HG03175 (cell line): ENCODE measurements at regions not wholly inside any gene's neighbourhood (a gene's known extent, or its start where the extent isn't known, plus 50 kb on each side); places are given as distances from the start of the nearest gene placed in this dataset.
"Not testable (repeated sequence)": the region's sequence is repeated elsewhere in the genome, so short reads cannot be mapped to it uniquely, and the experiment has no call there.

Experiments used
- ATAC-seq: cut with Tn5 transposase; IDR thresholded peaks from one replicate; pipeline ENCODE4 v1.9.1; 2021; ENCODE audit warnings: mild to moderate bottlenecking, moderate library complexity; ENCODE audit not compliant: unreplicated experiment

DNA sequence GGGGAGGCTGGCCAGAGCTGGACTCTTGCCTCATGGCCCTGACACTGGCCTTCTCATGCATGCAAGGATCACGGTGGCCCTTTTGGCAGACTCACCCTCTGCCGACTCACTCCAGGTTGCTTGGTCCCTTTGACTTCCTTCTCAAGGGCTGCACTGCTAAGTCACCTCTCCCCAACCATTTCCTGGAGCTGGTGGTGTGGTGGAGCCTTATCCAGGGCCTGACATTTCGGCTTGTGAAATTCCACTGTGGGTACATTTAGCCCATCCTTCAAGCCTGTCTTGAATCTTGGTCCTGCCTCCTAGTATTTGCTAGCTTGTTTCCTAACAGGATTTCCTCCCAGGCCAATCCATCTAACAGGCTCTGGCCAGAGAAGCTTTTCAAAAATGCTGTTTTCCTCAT lies 52.6 kb upstream of the JUN start:
- ATAC-seq = no peak

DNA sequence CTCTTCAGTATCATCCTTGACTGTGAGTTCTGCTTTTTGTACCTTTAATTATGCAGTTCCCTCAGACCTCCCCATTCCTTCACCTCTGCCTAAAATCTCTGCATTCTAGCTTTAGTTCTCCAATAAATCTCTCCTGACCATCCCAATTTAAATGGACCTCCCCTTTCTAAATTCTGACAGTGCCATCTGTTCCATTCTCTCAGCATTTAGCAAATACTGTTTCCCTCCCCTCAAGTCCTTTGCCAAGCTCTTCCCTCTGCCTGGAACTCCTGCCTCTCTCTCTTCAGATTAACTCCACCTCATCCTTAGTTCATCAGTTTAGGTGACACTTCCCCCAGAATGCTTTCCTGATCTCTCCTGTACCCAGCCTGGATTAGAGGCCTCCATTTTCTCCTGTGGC lies 54.0 kb upstream of the JUN start:
- no peak for ATAC-seq

DNA sequence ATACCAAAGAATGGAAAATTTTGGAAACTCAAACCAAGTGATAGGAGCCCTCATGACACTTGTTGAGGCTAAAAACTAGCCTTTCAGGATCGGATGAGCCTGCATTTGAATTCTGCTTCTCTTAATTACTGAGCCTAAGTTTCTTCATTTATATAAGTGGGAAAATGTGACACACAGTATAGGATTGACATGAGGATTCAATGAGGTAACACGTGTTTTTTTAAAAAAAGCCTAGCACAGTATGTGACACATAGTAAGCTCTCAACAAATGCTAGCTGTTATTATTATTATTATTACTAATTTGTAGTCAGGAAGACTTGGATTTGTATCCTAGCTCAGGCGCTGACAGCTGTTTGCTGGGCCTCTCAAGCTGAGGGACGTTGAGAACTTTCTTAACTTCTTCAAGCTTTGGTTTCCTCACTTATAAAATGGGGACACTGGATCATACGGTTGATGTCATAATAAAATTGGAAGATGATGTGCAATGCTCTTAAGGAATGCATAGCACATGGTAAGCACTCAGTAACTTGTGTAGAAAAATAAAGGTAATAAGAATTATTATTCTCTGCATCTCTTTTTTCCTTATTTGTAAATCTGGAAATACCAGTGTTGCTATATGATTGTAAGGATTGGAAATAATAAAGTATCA lies 55.4 kb upstream of the JUN start:
- no peak for ATAC-seq

DNA sequence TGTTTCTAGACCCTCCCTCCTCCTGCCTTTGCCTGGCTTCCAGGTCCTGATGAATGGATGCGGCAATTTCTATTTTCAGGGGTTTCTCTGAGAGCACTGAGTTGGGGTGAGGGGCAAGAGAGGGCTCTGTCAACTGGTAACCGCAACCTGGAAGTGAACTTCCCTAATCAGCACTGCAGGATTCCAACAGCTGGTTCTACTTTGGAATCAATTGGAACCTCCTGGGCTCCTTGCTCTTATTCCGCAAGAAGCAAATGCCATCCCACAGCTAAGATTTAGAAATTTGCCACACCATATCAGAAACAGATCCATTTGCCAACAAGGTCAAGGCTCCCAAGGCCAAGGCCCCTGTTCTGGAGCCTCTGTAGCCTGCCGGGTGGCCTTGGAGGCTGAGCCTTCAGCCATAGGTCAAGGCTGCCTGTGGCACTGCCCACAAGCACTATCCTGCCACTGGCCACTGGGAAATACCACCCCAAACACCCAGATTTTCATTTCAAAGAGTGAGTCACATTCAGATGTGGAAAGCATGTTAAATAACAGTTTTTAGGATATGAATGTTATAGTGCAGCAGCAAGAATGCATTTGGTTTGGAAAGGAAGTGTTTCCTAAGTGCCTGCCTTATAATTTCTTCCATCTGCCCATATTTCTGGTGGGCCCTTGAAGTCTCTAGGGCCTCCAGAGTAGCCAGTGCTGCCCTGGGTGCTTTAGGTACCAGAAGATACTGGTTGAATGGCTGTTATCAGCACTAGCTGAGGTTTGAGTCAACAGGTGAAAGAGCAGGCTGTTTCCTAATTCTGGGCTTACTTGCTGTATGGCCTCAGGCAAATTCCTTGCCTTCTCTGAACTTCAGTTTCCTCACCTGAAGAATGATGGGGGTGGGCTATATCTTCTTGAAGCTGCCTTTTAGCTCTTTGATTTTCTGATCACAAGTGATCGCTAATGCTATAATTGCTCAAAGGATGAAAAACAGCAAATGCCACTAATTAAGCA lies 56.3 kb upstream of the JUN start:
- no peak for ATAC-seq

DNA sequence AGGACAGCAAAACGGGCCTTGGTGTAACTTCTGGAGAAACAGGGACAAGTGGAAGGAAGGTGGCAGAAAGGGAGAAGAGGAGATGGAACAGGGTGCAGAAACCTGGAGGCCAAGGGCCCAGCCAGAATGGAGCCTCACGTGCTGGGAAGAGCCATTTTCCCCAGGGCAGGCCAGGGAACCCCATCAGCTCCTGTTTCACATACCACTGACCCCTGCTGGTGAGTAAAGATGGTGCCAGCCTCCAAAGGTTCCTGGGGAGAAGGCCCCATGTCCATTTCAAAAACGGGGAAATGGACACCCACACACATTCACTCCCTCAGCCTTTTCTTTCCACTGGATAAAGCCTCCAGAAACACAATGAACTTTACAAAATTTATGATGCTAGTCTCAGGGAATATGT lies 57.6 kb upstream of the JUN start:
- no peak for ATAC-seq

DNA sequence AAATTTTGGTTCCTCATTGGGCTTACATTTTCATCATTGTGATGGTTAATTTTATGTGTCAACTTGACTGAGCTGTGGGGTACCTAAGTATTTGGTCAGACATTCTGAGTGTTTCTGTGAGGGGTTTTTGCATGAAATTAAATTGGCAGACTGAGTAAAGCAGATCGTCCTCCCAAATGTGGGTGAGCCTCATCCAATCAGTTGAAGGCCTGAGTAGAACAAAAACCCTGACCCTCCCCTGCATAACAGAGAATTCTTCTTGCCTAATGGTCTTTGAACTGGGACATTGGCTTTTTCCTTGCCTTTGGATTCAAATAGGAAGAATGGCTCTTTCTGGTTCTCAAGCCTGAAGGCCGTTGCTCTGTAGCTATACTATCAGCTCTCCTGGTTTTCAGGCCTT lies 59.1 kb upstream of the JUN start:
- no peak for ATAC-seq

DNA sequence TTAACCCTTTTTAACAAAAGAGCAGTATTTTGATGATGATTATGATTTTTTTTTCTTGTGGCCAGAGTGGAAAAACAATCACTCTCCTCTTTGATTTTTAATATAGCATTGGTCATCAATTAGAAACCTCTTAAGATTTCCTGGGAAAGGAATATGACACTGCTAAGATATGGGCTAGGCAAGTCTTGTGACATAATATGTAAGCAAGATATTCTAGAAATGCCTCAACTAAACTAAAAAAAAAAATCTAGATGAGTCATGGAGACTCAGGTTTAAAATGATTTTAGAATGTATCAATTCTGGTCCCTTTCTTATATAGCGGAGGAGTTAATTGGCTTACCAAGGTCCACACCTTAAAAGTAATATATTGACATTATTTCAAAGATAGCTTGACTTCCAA lies 60.3 kb upstream of the JUN start:
- no peak for ATAC-seq

DNA sequence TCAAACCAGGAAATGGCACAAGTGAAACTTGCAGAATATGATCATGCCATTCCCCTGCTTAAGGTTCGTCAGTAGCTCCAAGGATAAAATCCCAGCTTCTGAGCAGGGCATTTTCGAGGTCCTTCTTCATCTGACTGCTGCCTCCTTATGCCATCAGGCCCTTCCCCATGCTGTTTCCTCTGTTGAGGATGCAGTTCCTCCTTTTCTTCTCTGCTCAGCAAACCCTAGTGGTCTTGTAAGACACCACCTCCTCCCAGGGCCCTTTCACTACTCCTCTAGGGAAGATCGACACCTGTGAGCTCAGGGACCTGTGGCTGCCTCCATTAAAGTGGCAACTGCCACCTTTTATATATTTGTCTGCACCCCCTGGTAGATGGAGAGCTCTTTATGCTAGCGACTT lies 62.1 kb upstream of the JUN start:
- ATAC-seq = no peak

DNA sequence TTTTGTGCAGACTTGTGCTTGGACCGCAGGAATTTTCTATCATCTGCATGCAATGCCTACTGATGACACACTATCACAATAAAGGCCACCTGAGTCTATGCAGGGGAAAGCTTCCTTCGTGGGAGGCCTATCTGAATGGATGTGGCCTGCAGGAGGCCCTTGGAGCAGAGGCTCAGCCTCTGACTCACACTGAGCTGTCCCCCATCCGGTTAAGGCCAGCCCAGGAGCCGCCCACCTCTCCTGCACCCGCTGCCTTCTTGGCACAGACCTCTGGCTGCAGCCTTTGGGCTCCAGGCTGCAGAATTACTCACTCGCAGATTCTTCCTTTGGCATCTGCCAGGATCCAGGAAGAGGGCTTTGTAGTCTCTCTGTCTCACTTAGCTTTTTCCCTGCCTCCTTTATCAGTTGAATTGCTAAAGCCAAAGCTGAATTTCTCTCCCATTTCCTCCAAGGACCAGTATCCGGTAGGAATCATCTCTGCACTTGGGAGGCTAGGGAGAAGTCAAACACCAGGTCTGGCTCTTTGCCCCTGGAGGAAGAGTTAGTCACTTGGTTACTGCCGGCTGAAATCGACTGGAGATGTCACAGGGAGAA lies 65.1 kb upstream of the JUN start:
- no peak for ATAC-seq

DNA sequence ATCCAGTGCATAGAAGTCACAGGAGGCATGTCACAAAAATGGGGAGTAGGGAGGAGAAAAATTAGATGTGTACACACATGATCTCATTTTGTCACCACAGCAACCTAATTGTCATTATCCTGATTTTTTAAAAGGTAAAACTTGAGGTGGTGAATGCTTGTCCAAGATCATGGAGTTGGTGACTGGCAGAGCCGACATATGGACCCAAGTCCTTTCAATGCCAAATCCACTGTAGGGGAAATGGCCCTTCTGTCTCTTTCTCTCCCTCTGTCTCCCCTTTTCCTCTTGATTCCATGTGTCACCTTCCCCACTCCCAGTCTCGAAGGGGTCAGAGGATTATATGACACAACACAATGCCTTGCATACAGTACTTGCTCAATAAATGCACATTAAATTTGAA lies 65.7 kb upstream of the JUN start:
- no peak for ATAC-seq

DNA sequence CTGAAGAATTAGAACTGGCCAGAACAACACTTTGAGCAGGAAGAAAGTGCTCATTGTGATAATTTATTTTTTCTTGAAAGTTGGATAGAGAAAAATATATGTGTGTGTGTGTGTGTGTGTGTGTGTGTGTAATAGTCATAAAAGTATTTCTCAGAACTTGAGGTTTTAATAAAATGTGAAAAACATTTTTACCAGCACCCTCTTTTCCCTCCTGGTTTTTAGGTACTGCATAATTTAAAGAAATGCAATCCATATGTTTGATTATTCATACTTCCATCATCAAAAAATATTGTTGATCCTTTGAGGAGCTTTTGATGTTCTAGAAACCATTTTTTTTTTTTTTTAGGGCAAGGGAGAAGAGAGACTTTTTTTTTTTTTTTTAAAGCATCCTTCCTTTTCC lies 66.8 kb upstream of the JUN start:
- ATAC-seq = no peak

DNA sequence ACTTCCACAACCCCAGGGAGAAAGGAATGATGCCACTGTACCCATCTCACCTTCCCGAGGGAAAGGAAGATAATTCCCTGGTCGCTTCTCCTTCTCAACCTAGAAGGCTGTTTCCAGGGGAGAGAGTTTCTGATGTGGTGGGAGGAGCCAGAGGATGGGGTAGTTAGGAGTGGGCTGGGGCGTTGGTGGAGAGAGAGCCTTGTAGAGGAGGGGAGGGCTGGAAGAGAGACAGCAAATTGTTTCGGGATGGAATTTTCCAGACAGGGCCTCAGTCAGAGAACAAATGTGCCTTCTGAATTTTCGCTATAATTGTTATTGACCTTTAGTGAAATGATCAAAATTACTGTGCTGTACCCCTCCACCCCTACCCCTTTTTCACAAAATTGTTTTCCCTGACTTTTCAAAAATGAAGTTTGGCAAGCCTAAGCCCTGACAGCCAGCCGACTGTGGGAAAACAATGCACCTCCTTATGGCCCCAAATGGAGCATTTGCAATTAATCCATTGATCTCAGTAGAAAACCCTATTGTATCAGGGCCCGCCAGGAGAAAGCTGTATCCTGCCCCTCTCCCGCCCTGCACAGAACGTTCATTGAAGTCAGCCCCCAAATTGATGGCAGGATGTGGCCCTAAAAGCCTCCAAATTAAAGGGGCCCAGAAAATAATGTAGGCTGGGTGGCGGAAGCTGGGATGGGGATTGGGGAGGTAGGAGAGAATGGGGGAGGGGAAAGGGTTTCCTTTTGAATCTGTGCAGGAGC lies 69.1 kb upstream of the JUN start:
- no peak for ATAC-seq

DNA sequence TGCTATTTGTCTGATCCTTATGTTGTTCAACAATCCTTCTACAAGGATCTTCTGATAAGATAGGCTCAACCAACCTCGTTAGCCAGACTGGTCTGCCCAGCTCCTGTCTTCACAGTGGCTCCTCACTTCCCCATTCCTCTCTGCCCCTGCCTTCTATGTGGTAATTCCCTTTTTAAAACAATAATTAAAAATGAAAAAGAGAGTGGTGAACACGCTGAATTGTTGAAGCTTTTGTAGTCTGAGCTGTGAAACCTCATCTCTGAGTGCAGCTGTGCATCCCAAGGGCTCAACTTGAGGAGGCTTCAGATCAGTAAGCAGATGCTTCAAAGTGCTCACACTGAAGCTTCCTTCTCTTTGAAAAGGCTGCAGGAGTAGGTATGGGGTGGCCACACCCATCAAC lies 70.7 kb upstream of the JUN start:
- ATAC-seq = no peak

DNA sequence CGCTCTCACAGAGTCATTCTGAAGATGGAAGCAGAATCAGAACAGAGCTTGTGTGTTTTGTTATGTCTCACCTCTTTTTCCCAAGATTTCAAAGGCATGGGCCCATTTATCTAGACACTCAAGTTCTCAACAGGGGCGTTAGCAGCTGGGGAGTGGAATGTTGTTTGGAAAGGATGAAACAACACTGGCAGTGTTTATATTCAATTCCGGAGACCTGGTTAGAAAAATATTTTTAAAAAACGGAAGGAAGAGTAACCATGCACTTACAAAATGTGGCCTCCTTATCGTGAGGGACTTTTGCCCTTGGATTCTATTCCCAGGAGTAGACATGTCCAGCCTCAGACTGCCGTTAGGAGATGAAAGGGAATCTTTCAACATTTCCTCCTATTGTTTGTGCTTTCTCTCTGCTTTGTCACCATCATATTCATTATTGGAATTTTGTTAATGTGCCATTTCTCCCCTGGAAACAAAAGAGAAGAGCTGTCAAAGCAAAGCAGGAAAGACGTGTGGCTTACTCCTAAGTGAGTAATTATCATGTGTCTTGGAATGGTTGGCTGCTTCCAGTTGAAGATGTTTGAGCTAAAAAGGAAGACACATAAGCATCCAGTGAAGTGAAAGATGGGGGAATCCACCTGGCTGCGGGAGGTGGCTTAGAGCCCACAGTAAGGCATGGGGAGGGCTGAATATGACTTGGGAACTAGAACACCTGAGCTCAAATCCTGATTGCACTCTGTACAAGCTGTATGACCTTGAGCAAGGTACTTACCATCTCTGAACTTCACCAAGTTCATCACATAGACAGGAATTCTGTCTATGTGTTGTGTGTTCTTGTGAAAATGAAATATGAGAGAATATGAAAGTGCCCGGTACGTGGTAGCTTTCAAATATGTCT lies 71.7 kb upstream of the JUN start:
- ATAC-seq = no peak

DNA sequence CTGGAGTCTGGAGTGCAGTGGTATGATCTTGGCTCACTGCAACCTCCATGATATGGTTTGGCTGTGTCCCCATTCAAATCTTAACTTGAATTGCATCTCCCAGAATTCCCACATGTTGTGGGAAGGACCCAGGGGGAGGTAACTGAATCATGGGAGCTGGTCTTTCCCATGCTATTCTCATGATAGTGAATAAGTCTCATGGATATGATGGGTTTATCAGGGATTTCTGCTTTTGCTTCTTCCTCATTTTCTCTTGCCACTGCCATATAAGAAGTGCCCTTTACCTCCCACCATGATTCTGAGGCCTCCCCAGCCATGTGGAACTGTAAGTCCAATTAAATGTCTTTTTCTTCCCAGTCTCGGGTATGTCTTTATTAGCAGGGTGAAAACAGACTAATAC lies 72.4 kb upstream of the JUN start:
- ATAC-seq = not testable (repeated sequence)

DNA sequence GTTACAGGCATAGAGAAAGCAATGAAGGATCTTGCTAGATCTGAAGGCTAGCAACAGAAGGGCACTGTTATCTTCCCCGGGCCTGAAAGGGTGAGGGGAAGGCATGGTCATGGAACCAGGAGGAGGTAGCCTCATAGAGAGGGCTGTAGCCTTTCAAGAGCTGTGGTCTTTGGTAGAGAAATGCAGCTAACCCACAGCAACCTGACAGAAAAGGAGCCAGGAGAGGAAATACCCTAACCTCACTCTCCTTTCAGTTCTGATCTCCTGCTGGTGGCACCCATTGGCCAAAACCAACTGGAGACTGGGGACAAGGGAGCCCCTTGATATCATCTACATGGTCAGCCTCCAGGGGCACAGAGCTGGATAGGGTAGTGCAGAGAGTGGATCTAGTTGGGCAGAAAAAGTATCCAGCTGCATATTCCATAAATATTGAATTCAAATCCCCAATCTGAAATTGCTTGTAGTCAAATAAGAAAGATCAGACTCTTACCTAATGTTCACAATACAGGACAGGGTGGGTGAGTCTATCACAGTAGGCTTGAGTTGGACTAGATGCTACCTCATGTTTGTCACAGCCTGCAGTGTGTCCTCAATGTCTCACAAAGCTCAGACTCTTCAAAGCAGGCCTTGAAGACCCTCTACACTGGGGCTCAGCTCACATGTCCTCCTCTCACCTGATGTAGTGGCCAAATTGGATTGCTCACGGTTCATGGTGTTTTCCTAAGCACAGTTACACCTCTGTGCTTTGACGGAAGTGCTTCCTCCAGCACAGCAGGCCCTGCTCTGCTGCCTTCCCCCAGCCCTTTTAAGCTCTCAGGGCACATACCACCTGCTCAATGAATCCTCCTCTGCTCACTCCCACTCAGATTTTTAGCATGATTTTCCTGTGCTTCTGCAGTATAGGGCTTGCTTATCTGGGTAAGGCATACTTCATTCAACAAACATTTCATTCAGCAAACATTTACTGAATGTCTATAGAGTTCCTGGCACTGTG lies 74.1 kb upstream of the JUN start:
- peak; percentile 85 for ATAC-seq

DNA sequence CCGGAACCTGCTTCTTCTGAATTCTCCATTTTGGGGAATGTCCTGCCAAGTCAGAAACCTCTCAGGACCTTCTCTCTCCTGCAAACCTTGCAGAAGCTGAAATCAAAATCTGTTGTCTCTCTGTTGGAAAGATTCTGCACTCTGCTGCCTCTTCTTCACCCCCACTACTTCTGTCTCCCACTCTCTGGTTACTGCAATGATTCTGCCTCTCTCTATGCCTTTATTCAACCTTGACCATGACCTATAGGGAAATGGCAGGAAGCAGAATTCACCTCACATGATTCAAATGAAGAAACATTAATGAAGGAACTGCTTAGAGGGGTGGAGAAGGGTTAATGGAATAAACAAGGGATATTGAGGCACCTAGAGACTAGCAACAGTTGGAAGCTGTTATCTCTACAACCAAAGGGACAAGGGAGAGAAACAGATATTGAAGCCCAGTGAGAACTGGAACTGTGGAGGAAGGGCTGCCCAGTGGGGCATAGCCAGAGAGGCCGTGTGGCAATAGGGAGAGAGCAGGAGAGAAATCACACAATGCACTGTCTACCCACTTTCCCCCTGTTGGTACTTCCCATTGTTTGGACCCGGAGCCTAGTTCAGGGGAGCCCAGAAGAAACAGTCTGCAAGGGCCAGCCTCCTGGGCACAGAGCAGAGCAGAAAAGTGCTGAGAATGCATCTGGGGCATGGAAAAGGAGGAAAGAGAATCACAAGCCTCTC lies 76.1 kb upstream of the JUN start:
- no peak for ATAC-seq

DNA sequence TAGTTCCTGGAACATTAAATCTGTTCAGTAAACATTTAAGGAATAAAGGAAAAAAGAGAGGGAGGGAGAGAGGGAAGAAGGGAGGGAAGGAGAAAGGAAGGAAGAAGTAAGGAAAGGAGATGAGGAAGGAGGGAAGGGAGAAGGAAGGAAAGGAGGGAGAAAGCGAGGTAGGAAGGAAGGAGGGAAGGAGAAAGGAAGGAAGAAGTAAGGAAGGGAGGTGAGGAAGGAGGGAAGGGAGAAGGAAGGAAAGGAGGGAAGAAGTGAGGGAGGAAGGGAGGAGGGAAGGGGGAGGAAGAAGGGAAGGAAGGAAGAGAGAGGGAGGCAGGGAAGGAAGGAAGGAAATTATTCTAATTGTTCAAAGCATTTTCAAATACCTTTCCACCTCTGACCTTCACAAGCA lies 77.2 kb upstream of the JUN start:
- ATAC-seq = no peak
